H4 (cell line): ENCODE measurements at regions not wholly inside any gene's neighbourhood (a gene's known extent, or its start where the extent isn't known, plus 50 kb on each side); places are given as distances from the start of the nearest gene placed in this dataset.

Experiments
- DNase-seq: peaks from one replicate; pipeline ENCODE4 v3.0.0-alpha.2; 2015; ENCODE audit warnings: low spot score

- no peak for DNase-seq
These were observed 234.3 kb upstream of the TNRC6C start for GRCh38 chr17:77723909-77724875.

DNA sequence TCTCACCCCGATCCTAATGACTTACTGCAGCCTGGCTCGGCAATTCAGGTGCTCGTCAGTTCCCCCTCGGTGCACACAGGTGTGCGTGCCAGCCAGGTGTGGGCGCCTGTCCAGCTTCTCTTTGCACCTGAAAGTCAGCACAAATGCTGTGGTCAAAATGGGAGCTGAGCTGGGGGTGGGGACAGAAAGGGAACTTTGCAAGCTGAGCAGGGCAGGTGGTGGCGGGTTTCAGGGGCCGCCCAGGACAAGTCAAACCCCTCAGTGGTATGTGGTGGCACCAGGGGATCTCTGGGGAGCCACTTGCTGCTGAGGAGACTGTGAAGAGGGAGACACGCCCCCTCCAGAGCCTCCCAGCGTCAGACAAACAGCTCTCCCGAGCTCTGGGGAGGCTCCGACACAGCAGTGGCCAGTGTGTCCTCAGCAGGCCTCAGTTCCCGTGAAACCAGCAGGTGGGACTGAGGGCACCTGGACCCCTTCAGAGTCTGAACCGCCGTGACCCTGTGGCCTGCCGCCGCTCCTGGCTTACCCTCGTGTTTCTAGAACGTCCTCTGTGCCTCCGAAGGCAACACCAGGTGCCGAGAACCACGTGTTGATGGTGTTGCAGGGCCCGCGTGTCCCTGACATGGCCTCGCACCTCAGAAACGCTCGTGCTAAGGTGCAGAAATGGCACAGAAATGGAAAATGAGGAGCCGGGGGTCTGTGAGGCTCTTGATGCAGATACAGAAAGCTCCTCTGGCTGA lies 233.5 kb upstream of the TNRC6C start:
- DNase-seq = no peak

DNA sequence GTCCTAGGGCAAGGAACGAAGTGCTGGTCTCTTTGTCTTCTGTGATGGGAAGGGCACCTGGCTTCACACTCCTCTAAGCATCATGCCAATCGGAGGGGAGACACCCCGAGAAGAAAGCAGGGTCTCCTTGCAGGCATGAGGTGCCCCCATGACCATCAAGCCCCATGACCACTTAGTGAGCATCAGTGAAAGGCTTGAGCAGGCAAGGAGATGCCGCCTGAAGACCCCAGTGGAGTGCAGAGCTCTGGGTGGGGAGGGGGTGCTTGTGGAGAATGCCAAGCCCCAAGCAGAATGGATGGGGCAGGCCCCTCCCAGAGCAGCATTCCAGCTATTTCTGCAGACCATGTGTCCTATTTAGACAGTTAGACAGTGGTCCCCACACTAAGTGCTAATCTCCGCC lies 232.7 kb upstream of the TNRC6C start:
- no peak for DNase-seq

DNA sequence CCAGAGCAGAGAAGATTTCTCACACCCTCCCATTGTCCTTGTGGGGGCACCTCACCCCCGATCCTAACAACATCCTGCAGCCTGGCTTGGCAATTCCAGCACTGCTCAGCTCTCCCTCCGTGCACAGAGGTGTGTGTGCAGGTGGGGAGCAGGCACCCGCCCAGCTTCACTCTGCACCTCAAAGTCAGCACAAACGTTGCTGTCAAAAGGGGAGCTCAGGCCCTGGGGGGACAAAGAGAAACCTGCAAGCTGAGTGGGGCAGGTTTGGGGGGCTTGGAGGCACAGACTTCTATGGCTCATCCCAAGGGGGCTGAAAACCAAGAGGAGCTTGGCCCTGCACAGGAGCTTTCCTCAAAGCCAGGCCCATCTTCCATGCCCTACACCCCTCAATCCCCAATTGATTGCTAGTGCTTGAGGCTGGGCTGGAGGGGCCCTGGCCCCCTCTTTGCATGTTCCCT lies 231.9 kb upstream of the TNRC6C start:
- no peak for DNase-seq

GRCh38 chr17:77727037-77727615 lies 231.4 kb upstream of the TNRC6C start:
- DNase-seq = no peak

DNA sequence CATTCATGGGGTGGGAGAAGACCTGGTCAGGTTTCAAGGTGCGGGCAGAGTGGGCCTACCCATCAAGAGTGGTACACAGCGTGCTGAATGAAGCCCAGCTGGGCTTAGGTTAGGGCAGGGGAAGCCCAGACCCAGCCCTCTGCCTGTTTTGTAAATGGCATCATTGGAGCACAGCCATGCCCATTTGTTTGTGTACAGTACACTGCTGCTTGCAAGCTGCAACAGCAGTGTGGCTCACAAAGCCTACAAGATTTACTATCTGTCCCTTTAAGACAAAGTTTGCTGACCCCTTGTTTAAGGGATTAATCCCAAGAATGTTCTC lies 230.1 kb upstream of the TNRC6C start:
- DNase-seq = no peak

DNA sequence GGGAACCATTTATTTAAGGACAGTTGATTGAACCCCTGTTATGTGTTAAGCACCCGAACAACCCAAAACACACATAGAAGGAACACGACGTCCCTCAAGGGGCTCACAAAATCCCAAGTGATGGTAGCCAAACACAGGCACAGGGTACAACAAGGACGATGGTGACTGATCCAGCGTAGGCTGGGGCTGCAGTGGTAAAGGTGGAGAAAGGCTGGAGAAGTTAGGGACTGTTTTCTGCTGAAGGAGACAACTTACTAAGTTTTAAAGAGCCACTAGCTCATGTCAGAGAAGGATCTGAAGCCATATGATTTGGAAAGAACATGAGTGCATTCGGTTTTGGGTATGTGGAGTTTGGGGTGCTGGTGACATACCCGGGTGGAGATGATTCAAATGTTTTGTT lies 229.6 kb upstream of the TNRC6C start:
- no peak for DNase-seq

DNA sequence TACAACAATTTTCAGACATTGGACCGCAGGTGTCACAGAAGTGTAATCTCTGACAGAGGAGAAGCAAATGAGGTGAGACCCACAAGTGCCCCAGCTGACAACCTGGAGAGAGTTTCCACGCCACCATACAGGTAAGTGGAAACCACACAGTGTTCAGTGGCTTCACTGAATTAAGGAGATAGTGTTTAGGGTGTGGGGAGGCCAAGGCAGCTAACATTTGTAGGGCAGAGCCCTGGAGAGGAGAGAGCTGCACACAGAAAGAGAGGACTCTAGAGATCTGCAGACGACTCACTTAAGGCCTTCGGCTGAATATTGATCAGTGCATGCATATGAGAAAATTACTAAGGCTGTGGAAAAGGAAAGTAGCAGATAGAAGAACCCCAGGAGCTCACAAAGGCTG lies 228.9 kb upstream of the TNRC6C start:
- no peak for DNase-seq

GRCh38 chr17:77730376-77730775 lies 228.1 kb upstream of the TNRC6C start:
- no peak for DNase-seq

DNA sequence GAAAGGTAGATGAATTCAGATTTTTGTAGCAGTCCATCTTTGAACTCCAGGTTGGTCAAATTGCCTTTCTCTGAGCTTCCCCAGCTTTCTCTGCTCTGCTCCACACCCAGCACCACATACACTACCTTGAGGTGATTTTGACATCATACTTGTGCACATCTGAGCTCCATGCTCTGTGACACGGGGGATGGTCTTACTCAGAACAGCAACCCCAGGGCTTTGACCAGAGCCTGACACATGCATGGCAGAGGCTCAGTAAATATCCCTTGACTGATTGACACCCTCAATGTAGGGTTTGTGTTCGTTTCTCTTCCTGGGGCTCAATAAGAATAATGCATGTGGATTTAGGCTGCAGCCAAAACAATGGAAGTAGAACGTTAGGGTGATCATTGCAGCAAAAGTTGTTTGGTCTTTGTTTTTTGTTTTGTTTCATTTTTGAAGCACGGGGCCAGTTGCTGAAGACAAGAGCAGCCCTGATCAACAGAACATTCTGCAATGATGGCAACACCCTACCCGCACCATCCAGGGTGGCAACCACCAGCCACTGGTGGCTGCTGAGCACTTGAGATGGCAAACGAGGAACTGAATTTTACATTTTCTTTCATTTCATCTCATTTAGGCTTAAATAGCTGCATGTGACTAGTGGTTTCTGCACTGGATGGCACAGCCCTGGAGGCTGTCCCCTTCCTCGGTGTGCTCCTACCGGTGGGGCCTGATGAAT lies 224.8 kb upstream of the TNRC6C start:
- no peak for DNase-seq

GRCh38 chr17:77734371-77735080 lies 224.0 kb upstream of the TNRC6C start:
- DNase-seq = peak; percentile 83

- DNase-seq = peak; percentile 39
These were observed 223.4 kb upstream of the TNRC6C start for GRCh38 chr17:77735081-77735565.

DNA sequence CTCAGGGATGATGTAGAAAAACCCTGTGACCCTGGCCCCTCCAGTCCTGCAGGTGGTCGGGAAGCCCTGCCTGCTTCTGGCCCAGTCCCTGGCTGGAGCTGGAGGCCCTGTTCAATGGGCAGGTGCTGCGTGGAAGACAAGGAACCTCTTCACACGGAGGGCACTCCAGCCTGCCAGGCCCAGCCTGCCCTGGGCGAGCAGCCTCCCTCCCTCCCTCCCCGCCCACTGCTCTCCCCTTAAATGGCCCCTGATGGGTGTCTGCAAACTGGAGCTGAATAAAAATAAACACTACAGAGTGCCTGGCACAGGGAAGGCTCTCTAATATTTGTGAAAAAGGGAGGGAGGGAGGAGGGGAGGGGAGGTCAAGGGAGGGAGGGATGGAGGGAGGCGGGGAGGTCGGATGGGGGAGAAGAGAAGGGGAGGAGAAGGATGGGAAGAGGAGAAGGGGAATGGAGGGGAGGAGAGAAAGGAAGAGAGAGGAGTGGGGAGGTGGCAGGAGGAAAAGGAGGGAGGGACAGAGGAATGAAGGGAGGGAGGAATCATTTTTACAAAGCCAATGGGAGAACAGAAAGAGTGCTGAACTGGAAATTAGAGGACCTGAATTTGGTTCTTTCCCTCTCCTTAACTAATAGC lies 222.8 kb upstream of the TNRC6C start:
- peak; percentile 70 for DNase-seq

GRCh38 chr17:77736199-77736585 lies 222.3 kb upstream of the TNRC6C start:
- no peak for DNase-seq

GRCh38 chr17:77736721-77737120 lies 221.8 kb upstream of the TNRC6C start:
- no peak for DNase-seq

DNA sequence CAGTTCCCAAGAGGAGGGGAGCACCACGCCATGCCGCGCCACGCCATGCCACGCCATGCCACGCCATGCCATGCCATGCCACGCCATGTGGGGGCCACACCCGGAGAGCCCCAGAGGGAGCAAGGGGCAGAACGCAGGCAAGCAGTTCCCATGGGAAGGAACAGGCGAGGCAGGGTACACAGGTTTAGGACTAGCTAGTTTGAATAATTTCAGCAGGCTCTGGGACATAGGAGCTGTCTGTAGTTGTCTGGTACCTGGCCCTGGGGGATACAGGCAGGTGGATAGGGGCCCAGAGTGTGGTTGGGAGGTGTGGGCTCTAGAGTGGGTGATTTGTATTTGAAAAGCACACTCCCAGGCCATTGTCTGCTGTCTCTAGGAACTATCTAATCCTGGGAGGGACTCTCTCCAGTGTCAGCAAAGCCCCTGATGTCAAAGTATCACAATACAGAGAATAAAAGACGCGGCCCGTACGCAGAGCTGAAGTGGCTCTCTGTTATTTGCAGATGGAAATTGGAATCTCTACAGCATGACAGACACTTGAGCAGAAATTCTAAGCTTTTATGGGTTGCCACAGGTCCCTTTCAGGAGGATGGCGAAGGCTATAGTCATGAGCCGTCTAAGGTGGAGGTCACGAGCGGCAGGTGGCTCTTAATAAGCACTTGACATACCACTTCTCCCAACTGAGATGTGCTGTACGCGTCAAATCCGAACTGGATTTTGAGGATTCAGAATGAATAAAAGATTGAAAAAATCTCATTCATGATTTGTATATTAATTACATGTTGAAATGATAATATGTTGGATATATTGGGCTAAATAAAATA lies 220.8 kb upstream of the TNRC6C start:
- DNase-seq = no peak

GRCh38 chr17:77738751-77739531 lies 219.6 kb upstream of the TNRC6C start:
- DNase-seq = no peak

DNA sequence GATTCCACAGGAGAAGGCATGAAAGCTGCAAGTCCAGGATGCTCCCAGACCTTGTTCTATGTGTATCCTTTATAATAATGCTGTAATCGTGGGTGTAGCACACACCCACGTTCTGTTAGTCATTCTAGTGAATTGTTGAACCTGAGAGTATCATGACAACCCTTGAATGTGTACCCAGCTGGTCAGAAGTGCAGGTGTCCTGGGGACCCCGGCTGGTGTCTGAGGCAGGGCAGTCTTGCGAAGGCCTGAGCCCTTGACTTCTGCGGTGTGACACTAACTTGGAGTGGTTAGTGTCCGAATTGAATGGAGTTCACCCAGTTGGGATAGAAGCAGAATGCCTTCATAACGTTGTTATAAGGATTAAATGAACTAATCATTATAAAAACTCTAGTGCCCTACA lies 218.0 kb upstream of the TNRC6C start:
- DNase-seq = no peak

GRCh38 chr17:77741109-77741508 lies 217.4 kb upstream of the TNRC6C start:
- no peak for DNase-seq
